ENCODE measurements at regions not wholly inside any gene's neighbourhood (a gene's known extent, or its start where the extent isn't known, plus 50 kb on each side); places are given as distances from the start of the nearest gene placed in this dataset.

GRCh38 chr1:87702455-87702854 lies 373.8 kb downstream of the LMO4 start:
- H3K9ac ChIP-seq = no peak overlapping the region
- peaks cover 20 to 33% (median 26%) of the 10 kb centered on the region in 11 experiments for H3K9me3 ChIP-seq (replicated peaks in 1 of 11)
- no peak overlapping the region for H3K4me2 ChIP-seq
- no peak overlapping the region for H3K4me3 ChIP-seq
- no peaks in the 10 kb centered on the region for H3K27me3 ChIP-seq
- H3K4me1 ChIP-seq = no peaks in the 10 kb centered on the region
- no peak for TF ChIP-seq Cebpa-rat (IDR thresholded peaks at IDR 0.05)
- no peaks in the 10 kb centered on the region for H3K36me3 ChIP-seq
- no peaks in the 10 kb centered on the region for H4K20me1 ChIP-seq
- no peak overlapping the region for H3K27ac ChIP-seq

GRCh38 chr1:87705233-87705632 lies 376.6 kb downstream of the LMO4 start:
- no peak for TF ChIP-seq Cebpa-rat (IDR thresholded peaks at IDR 0.05)
- Histone ChIP-seq H3K27me3 (no peaks in the 10 kb centered on the region), H3K4me2 (no peak overlapping the region), H3K9me3 (replicated peaks in 1 of 11) (peaks cover 14 to 27% (median 21%) of the 10 kb centered on the region in 11 experiments), H3K4me1 (no peaks in the 10 kb centered on the region), H3K4me3 (no peak overlapping the region), H3K27ac (no peak overlapping the region), H3K36me3 (no peaks in the 10 kb centered on the region), H4K20me1 (no peaks in the 10 kb centered on the region), H3K9ac (no peak overlapping the region)

- TF ChIP-seq Cebpa-rat (IDR thresholded peaks at IDR 0.05) = no peak
- Histone ChIP-seq H4K20me1 (no peaks in the 10 kb centered on the region), H3K4me2 (no peak overlapping the region), H3K4me1 (no peaks in the 10 kb centered on the region), H3K9ac (no peak overlapping the region), H3K4me3 (no peak overlapping the region), H3K27me3 (no peaks in the 10 kb centered on the region), H3K9me3 (replicated peaks in 1 of 11) (peaks cover 7 to 18% (median 14%) of the 10 kb centered on the region in 11 experiments), H3K36me3 (no peaks in the 10 kb centered on the region), H3K27ac (no peak overlapping the region)
Observed at GRCh38 chr1:87706203-87706602, 377.5 kb downstream of the LMO4 start.

- H3K27me3 ChIP-seq = no peaks in the 10 kb centered on the region
- H3K4me3 ChIP-seq = no peak overlapping the region
- no peak overlapping the region for H3K27ac ChIP-seq
- H3K9me3 ChIP-seq (replicated peaks in 1 of 11) = peaks cover 7 to 14% (median 12%) of the 10 kb centered on the region in 11 experiments
- no peaks in the 10 kb centered on the region for H3K36me3 ChIP-seq
- no peaks in the 10 kb centered on the region for H4K20me1 ChIP-seq
- H3K9ac ChIP-seq = no peak overlapping the region
- no peak overlapping the region for H3K4me2 ChIP-seq
- H3K4me1 ChIP-seq = no peaks in the 10 kb centered on the region
- TF ChIP-seq Cebpa-rat (IDR thresholded peaks at IDR 0.05) = no peak
Observed at GRCh38 chr1:87706779-87707228, 378.1 kb downstream of the LMO4 start.

- TF ChIP-seq Cebpa-rat (IDR thresholded peaks at IDR 0.05) = no peak
Observed at GRCh38 chr1:87707411-87707810, 378.7 kb downstream of the LMO4 start.

GRCh38 chr1:87712261-87713010 lies 383.8 kb downstream of the LMO4 start:
- Histone ChIP-seq H4K20me1 (no peaks in the 10 kb centered on the region), H3K9me3 (replicated peaks in 1 of 11) (no peaks in the 10 kb centered on the region), H3K27ac (no peak overlapping the region), H3K4me3 (no peak overlapping the region), H3K36me3 (no peaks in the 10 kb centered on the region), H3K4me1 (peaks cover 0 to 6% (median 0%) of the 10 kb centered on the region in 10 experiments; a peak in 3 of 20 replicates), H3K9ac (no peak overlapping the region), H3K4me2 (no peak overlapping the region), H3K27me3 (no peaks in the 10 kb centered on the region)
- TF ChIP-seq Cebpa-rat (IDR thresholded peaks at IDR 0.05) = no peak

More at GRCh38 chr1:87707411-87707810, 378.7 kb downstream of the LMO4 start:
- Histone ChIP-seq H3K9ac (no peak overlapping the region), H3K4me1 (no peaks in the 10 kb centered on the region), H3K4me2 (no peak overlapping the region), H3K27ac (no peak overlapping the region), H4K20me1 (no peaks in the 10 kb centered on the region), H3K9me3 (replicated peaks in 1 of 11) (peaks cover 4 to 7% (median 6%) of the 10 kb centered on the region in 11 experiments), H3K27me3 (no peaks in the 10 kb centered on the region), H3K4me3 (no peak overlapping the region), H3K36me3 (no peaks in the 10 kb centered on the region)

GRCh38 chr1:87714278-87714677 lies 385.6 kb downstream of the LMO4 start:
- Histone ChIP-seq H3K4me2 (no peak overlapping the region), H3K9me3 (replicated peaks in 1 of 11) (no peaks in the 10 kb centered on the region), H3K27ac (no peak overlapping the region), H3K4me1 (peaks cover 0 to 6% (median 0%) of the 10 kb centered on the region in 10 experiments; a peak in 3 of 20 replicates), H3K4me3 (no peak overlapping the region), H3K27me3 (no peaks in the 10 kb centered on the region), H3K9ac (no peak overlapping the region), H3K36me3 (no peaks in the 10 kb centered on the region), H4K20me1 (no peaks in the 10 kb centered on the region)
- no peak for TF ChIP-seq Cebpa-rat (IDR thresholded peaks at IDR 0.05)

GRCh38 chr1:87715052-87715451 lies 386.4 kb downstream of the LMO4 start:
- Histone ChIP-seq H3K4me2 (no peak overlapping the region), H3K27me3 (no peaks in the 10 kb centered on the region), H3K4me3 (no peak overlapping the region), H3K9me3 (replicated peaks in 1 of 11) (no peaks in the 10 kb centered on the region), H4K20me1 (no peaks in the 10 kb centered on the region), H3K36me3 (no peaks in the 10 kb centered on the region), H3K27ac (no peak overlapping the region), H3K4me1 (peaks cover 0 to 6% (median 0%) of the 10 kb centered on the region in 10 experiments; a peak in 3 of 20 replicates), H3K9ac (no peak overlapping the region)
- no peak for TF ChIP-seq Cebpa-rat (IDR thresholded peaks at IDR 0.05)

- TF ChIP-seq Cebpa-rat (IDR thresholded peaks at IDR 0.05) = no peak
- H3K27me3 ChIP-seq = no peaks in the 10 kb centered on the region
Observed at GRCh38 chr1:87715471-87715870, 386.8 kb downstream of the LMO4 start.

GRCh38 chr1:87717157-87717670 lies 388.5 kb downstream of the LMO4 start:
- no peak for TF ChIP-seq Cebpa-rat (IDR thresholded peaks at IDR 0.05)

More at GRCh38 chr1:87715471-87715870, 386.8 kb downstream of the LMO4 start:
- Histone ChIP-seq H3K9ac (no peak overlapping the region), H3K36me3 (no peaks in the 10 kb centered on the region), H4K20me1 (no peaks in the 10 kb centered on the region), H3K4me1 (peaks cover 0 to 6% (median 0%) of the 10 kb centered on the region in 10 experiments; a peak in 3 of 20 replicates), H3K9me3 (replicated peaks in 1 of 11) (no peaks in the 10 kb centered on the region), H3K4me3 (no peak overlapping the region), H3K4me2 (no peak overlapping the region), H3K27ac (no peak overlapping the region)

More at GRCh38 chr1:87717157-87717670, 388.5 kb downstream of the LMO4 start:
- no peak overlapping the region for H3K27ac ChIP-seq
- no peaks in the 10 kb centered on the region for H3K36me3 ChIP-seq
- H3K4me1 ChIP-seq = peaks cover 0 to 6% (median 0%) of the 10 kb centered on the region in 10 experiments; a peak in 3 of 20 replicates
- no peak overlapping the region for H3K4me3 ChIP-seq
- no peaks in the 10 kb centered on the region for H4K20me1 ChIP-seq
- H3K4me2 ChIP-seq = no peak overlapping the region
- H3K9ac ChIP-seq = no peak overlapping the region
- no peaks in the 10 kb centered on the region for H3K9me3 ChIP-seq (replicated peaks in 1 of 11)
- H3K27me3 ChIP-seq = no peaks in the 10 kb centered on the region

All from BLaER1 treated with 17β-estradiol and CSF1 and Interleukin-3, amounts not matched to agents 10 nM and 100 nM (cell line).